ENCODE measurements at regions not wholly inside any gene's neighbourhood (a gene's known extent, or its start where the extent isn't known, plus 50 kb on each side); places are given as distances from the start of the nearest gene placed in this dataset.

DNA sequence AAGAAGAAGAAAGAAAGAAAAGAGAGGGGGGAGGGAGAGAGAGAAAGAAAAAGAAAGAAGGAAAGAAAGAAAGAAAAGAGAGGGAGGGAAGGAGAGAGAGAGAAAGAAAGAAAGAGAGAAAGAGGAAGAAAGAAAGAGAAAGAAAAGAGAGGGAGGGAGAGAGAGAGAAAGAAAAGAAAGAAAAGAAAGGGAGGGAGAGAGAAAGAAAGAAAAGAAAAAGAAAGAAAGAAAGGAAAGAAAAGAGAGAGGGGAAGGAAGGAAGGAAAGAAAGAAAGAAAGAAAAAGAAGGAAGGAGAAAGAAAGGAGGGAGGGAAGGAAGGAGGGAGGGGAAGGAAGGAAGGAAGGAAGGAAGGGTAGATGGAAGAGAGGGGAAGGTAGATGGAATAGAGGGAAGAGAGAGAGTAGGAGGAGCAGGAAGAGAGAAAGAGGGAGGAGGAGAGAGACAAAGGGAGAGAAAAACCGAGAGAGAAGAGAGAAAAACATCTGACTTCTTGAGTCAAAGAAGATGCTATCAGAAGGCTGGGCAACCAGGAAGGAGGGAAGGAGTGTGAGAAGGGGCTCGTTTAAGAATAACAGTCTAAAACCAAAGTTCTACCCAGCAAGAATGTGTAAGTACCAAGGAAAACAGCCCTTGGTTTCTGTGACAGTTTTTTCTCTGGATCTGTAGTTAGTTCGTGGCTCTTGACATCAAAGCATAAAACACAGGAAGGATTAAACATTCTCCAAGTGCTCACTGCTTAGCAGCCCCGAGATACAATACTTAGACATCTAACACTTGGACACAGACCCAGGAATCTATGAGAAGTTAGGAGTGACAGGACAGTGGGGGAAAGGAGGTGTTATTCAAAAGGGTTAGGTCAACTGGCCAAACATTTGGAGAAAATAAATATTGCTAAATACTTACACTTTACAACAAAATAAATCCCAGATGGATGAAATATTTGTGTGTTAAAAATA lies 131.9 kb upstream of the STMND1 start:
- no peak overlapping the region for H3K27ac ChIP-seq
- no peak overlapping the region for H3K4me3 ChIP-seq
- H3K9ac ChIP-seq (ENCODE audit: low read depth in 2 of 2, low read length in 2 of 2), result no peak overlapping the region
- intact Hi-C loops (cut with DNase I), result loop anchor here (10.0 kb wide), 3 partner anchors 115 to 635 kb away; no protein-coding TSS in a partner anchor
- H3K36me3 ChIP-seq, result no peaks in the 10 kb centered on the region
- H3K9me3 ChIP-seq, result no peaks in the 10 kb centered on the region
- TF ChIP-seq, protein P1, sequence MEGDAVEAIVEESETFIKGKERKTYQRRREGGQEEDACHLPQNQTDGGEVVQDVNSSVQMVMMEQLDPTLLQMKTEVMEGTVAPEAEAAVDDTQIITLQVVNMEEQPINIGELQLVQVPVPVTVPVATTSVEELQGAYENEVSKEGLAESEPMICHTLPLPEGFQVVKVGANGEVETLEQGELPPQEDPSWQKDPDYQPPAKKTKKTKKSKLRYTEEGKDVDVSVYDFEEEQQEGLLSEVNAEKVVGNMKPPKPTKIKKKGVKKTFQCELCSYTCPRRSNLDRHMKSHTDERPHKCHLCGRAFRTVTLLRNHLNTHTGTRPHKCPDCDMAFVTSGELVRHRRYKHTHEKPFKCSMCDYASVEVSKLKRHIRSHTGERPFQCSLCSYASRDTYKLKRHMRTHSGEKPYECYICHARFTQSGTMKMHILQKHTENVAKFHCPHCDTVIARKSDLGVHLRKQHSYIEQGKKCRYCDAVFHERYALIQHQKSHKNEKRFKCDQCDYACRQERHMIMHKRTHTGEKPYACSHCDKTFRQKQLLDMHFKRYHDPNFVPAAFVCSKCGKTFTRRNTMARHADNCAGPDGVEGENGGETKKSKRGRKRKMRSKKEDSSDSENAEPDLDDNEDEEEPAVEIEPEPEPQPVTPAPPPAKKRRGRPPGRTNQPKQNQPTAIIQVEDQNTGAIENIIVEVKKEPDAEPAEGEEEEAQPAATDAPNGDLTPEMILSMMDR (IDR thresholded peaks at IDR 0.05), result no peak
- no peaks in the 10 kb centered on the region for H3K27me3 ChIP-seq
- no peak for DNase-seq
- no peaks in the 10 kb centered on the region for H3K4me1 ChIP-seq

DNA sequence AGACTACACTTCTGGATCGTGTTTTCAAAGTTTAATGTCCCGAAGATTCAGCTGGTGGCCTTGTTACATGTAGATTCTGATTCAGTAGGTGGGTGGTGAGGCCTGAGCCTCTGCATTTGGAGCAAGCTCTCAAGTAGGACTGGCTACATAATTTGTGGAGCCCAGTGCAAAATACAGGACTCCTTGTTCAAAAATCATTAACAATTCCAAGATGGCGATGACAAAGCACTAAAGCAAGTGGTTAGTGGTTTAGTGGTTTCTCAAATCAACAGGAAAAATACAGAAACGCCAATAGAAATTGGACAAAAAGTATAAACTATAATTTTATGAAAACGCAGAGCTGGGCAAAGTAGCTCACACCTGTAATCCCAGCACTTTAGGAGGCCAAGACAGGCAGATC lies 133.7 kb upstream of the STMND1 start:
- no peak overlapping the region for H3K4me3 ChIP-seq
- TF ChIP-seq, protein P1 (IDR thresholded peaks at IDR 0.05), result no peak
- no peaks in the 10 kb centered on the region for H3K36me3 ChIP-seq
- H3K27ac ChIP-seq, result no peak overlapping the region
- no peaks in the 10 kb centered on the region for H3K4me1 ChIP-seq
- intact Hi-C loops (cut with DNase I), result loop anchor here (10.0 kb wide), 3 partner anchors 117 to 633 kb away; no protein-coding TSS in a partner anchor
- H3K27me3 ChIP-seq, result no peaks in the 10 kb centered on the region
- no peaks in the 10 kb centered on the region for H3K9me3 ChIP-seq
- DNase-seq, result no peak
- no peak overlapping the region for H3K9ac ChIP-seq (ENCODE audit: low read depth in 2 of 2, low read length in 2 of 2)

- H3K36me3 ChIP-seq, result no peaks in the 10 kb centered on the region
- TF ChIP-seq, protein P1 (IDR thresholded peaks at IDR 0.05), result no peak
- H3K4me3 ChIP-seq, result no peak overlapping the region
- H3K4me1 ChIP-seq, result no peaks in the 10 kb centered on the region
- no peak for DNase-seq
- no peak overlapping the region for H3K9ac ChIP-seq (ENCODE audit: low read depth in 2 of 2, low read length in 2 of 2)
- H3K27ac ChIP-seq, result no peak overlapping the region
- H3K27me3 ChIP-seq, result no peaks in the 10 kb centered on the region
- H3K9me3 ChIP-seq, result no peaks in the 10 kb centered on the region
- intact Hi-C loops (cut with DNase I), result loop anchor here (10.0 kb wide), 3 partner anchors 117 to 633 kb away; no protein-coding TSS in a partner anchor
Observed at GRCh38 chr6:16967470-16967817, 134.4 kb upstream of the STMND1 start.

- H3K27me3 ChIP-seq, result no peaks in the 10 kb centered on the region
- no peak overlapping the region for H3K9ac ChIP-seq (ENCODE audit: low read depth in 2 of 2, low read length in 2 of 2)
- H3K9me3 ChIP-seq, result no peaks in the 10 kb centered on the region
- TF ChIP-seq, protein P1 (IDR thresholded peaks at IDR 0.05), result no peak
- no peak overlapping the region for H3K27ac ChIP-seq
- H3K36me3 ChIP-seq, result no peaks in the 10 kb centered on the region
- no peaks in the 10 kb centered on the region for H3K4me1 ChIP-seq
- DNase-seq, result no peak
- no peak overlapping the region for H3K4me3 ChIP-seq
- intact Hi-C loops (cut with DNase I), result loop anchor here (10.0 kb wide), 3 partner anchors 118 to 632 kb away; no protein-coding TSS in a partner anchor
Observed at GRCh38 chr6:16966791-16967469, 134.9 kb upstream of the STMND1 start.

DNA sequence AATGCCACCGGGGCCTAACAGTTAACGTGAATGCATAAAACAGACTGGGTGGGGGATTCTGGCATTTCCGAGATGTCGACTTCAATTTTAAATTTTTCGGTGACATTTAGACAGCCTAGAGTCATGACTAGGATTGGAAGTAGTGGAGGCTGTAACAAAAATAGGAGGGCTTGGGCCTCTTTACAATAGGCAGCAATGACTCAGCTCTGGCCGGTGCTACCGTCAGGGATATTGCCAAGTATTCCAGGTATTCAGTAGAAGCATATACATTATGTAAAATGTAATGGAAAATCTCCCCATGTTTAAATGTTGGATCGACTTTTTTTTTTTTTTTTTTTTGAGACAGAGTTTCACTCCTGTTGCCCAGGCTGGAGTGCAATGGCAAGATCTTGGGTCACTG lies 136.2 kb upstream of the STMND1 start:
- no peaks in the 10 kb centered on the region for H3K36me3 ChIP-seq
- no peak overlapping the region for H3K9ac ChIP-seq (ENCODE audit: low read depth in 2 of 2, low read length in 2 of 2)
- TF ChIP-seq, protein P1 (IDR thresholded peaks at IDR 0.05), result no peak
- no peak overlapping the region for H3K27ac ChIP-seq
- H3K4me1 ChIP-seq, result no peaks in the 10 kb centered on the region
- intact Hi-C loops (cut with DNase I), result loop anchor here (10.0 kb wide), 3 partner anchors 119 to 631 kb away; no protein-coding TSS in a partner anchor
- no peaks in the 10 kb centered on the region for H3K9me3 ChIP-seq
- H3K27me3 ChIP-seq, result no peaks in the 10 kb centered on the region
- H3K4me3 ChIP-seq, result no peak overlapping the region
- DNase-seq, result no peak
